ENCODE measurements at regions not wholly inside any gene's neighbourhood (a gene's known extent, or its start where the extent isn't known, plus 50 kb on each side); places are given as distances from the start of the nearest gene placed in this dataset.

- no peak for DNase-seq
- Histone ChIP-seq H3K4me1 (replicated peaks in 1 of 2) (no peaks in the 10 kb centered on the region), H3K27ac (no peak overlapping the region), H3K4me3 (no peak overlapping the region), H3K9me3 (replicated peaks in 1 of 3) (no peaks in the 10 kb centered on the region), H3K27me3 (no peaks in the 10 kb centered on the region), H3K36me3 (replicated peaks in 1 of 2) (no peaks in the 10 kb centered on the region)
- TF ChIP-seq POLR2A (IDR thresholded peaks at IDR 0.05) (no peak), CTCF (IDR thresholded peaks at IDR 0.05) (no peak)
- intact Hi-C loops (cut with DNase I), result no loop called here
- 75 to 91% (median 84%) methylated on average over 3 to 8 of the region's 8 CpGs for WGBS, 4 donors
Observed at GRCh38 chr22:47284360-47284759, 521.9 kb downstream of the TBC1D22A start.

DNA sequence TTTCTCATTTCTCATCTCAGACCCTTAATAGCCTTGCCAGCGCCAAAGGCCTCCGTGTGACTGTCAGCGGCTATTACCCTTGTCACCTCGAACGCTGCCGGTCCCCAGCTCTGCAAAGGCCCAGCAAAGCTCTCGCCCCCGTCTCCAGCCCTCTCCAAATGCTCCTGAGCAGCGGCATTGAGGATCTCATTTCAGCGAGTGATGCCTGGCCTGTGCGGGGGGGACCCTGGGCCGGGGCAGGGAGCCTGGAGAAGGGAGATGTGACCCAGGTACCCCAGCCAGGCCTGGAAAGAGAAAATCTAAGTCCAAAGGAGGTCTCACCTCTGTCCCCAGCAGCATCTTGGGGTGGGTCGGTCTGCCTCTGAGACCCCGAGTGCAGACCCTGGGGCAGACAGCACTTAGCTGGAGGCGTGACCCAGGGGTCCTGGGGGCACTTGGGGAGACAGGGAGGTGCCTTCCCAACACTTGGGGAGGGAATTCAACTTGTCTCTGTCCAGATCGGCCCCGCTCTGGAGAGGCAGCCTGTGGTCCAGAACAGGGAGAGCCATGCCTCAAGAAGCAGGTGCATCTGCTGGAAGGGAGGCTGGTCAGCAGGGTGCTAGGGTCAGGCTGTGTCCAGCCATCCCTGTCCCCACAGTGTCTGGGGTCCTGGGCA lies 521.3 kb downstream of the TBC1D22A start:
- Histone ChIP-seq H3K4me3 (no peak overlapping the region), H3K27ac (no peak overlapping the region), H3K9me3 (replicated peaks in 1 of 3) (no peaks in the 10 kb centered on the region), H3K36me3 (replicated peaks in 1 of 2) (no peaks in the 10 kb centered on the region), H3K4me1 (replicated peaks in 1 of 2) (no peaks in the 10 kb centered on the region), H3K27me3 (peaks cover 4% of the 10 kb centered on the region)
- WGBS, 4 donors, result 71 to 80% (median 75%) methylated on average over 14 to 17 of the region's 17 CpGs
- intact Hi-C loops (cut with DNase I), result no loop called here
- no peak for TF ChIP-seq POLR2A (IDR thresholded peaks at IDR 0.05)
- no peak for TF ChIP-seq CTCF (IDR thresholded peaks at IDR 0.05)
- no peak for DNase-seq

DNA sequence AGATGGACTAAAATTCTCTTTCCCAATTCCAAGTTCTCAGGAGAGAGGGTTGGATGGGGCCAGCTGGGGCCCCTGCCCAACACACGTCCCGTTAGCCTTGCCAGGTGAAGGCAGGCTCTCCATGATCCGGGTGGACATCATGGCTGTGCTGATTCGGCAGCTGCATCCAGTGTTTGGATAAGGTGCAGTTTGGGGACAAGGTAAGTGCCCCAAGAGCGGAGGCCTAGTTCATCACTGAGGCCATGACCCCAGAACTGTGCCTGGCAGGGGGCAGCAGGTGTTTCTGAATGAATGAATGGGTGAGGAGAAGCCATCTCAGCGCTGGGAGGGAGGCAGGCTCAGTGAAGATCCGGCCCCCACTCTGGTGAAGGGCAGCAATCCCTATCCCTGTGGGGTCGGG lies 520.4 kb downstream of the TBC1D22A start:
- Histone ChIP-seq H3K4me1 (replicated peaks in 1 of 2) (no peaks in the 10 kb centered on the region), H3K4me3 (no peak overlapping the region), H3K9me3 (replicated peaks in 1 of 3) (no peaks in the 10 kb centered on the region), H3K36me3 (replicated peaks in 1 of 2) (no peaks in the 10 kb centered on the region), H3K27ac (no peak overlapping the region), H3K27me3 (peaks cover 5% of the 10 kb centered on the region)
- intact Hi-C loops (cut with DNase I), result no loop called here
- 75 to 90% (median 80%) methylated on average over 5 to 8 of the region's 8 CpGs for WGBS, 4 donors
- no peak for DNase-seq
- TF ChIP-seq POLR2A (IDR thresholded peaks at IDR 0.05) (no peak), CTCF (IDR thresholded peaks at IDR 0.05) (no peak)

DNA sequence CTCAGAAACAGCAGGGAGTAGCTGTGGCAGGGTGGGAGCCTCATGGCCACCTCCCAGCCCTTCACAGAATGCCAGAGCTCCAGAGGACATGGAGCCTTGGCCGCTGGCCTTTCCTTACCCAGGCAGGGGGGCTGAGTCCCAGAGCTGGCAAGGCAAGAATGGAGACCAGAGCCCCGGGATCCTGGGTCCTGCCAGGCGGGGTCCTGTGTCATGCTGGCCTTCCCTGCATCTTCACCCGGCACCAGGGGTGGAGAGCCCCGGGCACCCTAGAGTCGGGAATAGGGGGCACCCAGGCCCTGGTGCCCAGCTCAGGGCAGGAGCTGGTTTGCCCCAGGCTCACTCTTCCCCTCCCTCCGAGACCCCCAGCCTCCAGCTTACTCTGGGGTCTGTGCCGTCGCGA lies 519.9 kb downstream of the TBC1D22A start:
- no peak for DNase-seq
- no peak overlapping the region for H3K27ac ChIP-seq
- no peak for TF ChIP-seq CTCF (IDR thresholded peaks at IDR 0.05)
- no peak for TF ChIP-seq POLR2A (IDR thresholded peaks at IDR 0.05)
- no peaks in the 10 kb centered on the region for H3K36me3 ChIP-seq (replicated peaks in 1 of 2)
- H3K9me3 ChIP-seq (replicated peaks in 1 of 3), result no peaks in the 10 kb centered on the region
- no peak overlapping the region for H3K4me3 ChIP-seq
- no peaks in the 10 kb centered on the region for H3K4me1 ChIP-seq (replicated peaks in 1 of 2)
- peaks cover 5% of the 10 kb centered on the region for H3K27me3 ChIP-seq
- intact Hi-C loops (cut with DNase I), result no loop called here
- 70 to 86% (median 74%) methylated on average over 3 to 10 of the region's 10 CpGs for WGBS, 4 donors

Data from adrenal gland (tissue), 9 donors.